NOMO-1 treated with DMSO at 0.1 percent for 48 hours (cell line): ENCODE measurements at regions not wholly inside any gene's neighbourhood (a gene's known extent, or its start where the extent isn't known, plus 50 kb on each side); places are given as distances from the start of the nearest gene placed in this dataset.
"Not testable (repeated sequence)": the region's sequence is repeated elsewhere in the genome, so short reads cannot be mapped to it uniquely, and the experiment has no call there.

Source experiments
- DNase-seq: peaks from one replicate; lab custom pipeline; 2025; ENCODE audit not compliant: unreplicated experiment; lab: John Stamatoyannopoulos, UW

DNA sequence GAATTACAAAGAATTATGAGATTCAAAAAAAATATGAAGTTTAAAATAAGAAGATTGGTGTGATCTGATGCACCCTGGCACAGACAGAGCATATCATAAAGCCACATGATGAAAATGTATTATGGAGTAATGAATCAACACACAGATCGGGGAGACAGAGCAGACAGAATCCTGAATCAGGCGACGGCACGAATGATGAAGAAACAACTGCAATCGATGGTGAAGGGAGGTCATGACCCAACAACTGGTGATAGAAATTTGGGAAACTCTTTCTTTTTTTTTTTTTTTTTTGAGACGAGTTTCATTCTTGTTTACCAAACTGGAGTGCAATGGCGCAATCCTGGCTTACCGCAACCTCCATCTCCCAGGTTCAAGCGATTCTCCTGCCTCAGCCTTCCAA is 1054.0 kb downstream of the TYW1 start:
- DNase-seq, result no peak

DNA sequence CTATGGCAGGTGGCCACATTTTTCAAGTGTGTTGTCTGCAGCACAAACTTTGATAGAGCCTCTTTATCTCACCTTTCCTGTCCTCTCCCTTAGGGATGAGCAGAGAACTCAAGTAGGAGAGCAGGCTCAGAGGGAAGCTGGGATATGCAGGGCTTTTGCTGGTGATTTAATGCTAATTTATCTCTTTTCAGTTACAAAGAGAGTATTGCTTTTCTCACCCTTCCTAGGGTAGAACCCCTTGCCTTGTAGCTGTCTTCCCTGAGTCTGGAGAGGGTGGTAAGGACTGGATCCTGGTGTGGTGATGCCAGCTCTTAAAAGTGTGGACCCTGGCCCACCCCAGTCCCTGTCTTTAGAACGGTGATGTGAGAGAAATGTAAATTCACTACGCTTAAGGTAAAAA is 1061.4 kb downstream of the TYW1 start:
- DNase-seq, result no peak

DNA sequence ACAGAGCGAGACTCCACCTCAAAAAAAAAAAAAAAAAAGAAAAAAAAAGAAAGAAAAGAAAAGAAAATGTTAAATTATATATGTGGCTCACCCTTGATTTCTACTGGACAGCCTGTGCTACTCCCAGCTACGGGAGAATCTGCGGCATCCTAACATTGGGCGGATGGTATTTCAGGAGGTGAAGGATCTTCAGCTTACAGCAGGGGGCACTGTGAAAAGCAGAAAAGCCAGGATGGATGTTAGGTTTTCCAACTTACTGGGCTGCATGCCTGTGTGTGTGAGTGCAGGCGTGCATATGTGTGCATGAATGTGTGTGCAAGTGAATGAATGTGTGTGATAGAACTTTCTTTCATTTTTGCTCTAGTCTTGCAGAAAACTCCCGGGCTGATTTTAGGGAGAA is 1066.5 kb downstream of the TYW1 start:
- DNase-seq, result no peak

DNA sequence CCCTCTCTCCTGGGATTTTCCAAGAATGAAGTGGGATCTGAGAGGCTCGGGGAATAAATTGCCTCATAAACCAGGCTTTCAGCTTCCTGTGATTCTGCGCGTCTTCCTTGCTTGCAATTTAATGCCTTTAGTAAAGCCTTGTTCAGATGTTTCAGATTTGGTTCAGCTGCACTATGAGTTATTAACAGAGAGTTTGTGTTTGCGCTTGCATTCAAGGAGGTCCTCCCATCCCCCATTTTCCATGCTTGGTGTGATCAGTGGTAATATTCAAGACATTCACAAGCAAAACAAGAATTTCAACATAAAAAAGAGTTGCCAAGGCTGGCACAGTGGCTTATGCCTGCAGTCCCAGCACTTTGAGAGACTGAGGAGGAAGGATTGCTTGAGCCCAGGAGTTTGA is 1068.9 kb downstream of the TYW1 start:
- no peak for DNase-seq

DNA sequence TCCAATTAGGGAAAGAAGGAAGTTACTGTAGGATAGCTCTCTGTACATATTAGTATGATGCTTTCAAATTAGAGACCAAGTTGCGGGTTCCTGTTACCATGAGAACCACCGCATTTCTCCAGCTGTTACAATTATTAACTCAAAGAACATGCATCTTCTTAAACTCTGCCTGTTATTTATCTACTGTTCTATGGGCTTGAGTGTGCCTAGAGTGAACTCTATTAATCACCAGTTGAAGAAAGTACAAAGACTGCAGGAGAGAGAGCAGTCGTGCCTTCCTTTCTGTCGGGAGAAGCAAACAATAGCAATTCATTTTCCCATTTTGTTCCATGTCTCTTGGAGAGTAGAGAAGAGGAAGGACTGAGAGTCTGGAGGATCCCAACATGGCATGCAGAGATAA is 1071.2 kb downstream of the TYW1 start:
- DNase-seq, result no peak

DNA sequence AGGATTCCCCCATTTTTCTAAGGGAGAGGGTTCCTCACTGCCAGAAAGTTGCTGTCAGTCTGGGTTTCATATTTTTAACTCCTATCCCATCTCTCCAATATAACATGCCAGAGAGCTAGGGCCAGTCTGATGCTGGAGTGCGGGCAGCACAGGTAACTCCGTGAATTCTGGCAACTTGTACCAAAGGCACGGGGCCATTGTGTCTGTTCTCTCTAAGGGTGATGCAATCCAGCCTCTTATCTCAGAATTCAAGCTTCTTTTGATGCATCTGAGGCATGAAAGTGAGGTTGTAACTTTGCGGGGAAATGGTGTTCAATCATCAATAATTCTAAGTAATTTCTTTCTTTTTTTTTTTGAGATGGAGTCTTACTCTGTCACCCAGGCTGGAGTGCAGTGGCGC is 1074.4 kb downstream of the TYW1 start:
- DNase-seq, result no peak

DNA sequence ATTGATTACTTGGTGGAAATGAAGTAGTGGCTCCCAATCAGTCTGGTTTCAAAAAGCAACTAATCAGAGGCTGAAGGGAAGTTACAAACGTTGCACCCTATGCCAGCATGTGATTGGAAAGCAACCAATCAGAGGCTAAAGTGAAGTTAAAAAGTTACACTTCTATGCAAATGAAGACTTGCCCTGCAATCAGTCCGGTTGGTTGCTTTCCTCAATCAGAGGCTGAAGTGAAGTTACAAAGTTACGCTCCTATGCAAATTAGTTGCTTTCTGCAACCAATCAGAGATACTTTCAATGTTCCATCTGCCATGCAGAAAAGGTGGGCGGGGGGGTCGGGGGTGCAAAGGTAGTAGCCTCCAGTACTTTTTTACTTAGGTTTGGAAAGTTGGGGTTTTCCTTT is 1077.1 kb downstream of the TYW1 start:
- no peak for DNase-seq

DNA sequence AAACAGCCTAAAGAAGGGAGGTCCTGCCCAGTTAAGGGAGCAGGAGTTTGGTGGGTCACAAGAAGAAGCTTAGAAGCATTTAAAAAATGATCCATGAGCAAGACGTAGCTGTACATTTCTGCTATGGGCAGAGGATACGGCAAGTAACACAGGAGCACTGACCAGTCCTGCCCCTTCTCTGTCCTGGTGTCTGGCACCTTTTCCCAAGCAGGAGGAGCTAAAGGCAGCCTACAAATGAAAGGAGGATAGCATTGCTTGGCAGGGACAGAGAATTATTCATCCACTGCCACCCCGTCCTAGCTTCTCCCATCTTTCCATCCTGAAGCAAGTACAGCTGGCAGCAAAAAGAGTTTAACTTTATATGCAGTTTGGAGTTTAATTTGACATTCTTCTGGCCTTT is 1077.6 kb downstream of the TYW1 start:
- no peak for DNase-seq

DNA sequence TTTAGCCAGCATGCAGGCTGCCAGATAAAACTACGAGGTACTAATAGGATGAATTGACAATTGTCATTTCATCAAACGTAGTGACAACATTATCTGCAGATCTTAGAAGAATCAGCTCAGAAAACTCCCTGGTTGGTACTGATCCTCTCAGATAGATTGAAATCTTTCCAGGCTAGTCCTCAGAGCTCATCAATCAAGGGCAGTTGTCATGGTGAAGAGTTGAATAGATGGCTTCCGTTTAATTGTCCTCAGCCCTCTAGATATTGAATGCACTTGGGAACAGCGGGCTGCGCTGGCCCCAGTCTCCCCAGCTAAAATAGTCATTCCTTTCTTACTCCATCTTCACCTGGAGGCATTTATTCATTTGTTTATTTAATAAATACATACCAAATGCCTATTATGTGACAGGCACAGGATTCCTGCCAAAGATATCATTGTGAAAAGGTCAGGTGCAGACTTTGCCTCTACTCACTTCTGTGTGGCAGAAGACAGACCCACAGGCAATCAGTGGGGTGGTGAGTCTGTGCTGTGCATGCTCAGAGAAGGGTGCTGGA is 1081.6 kb downstream of the TYW1 start:
- no peak for DNase-seq

DNA sequence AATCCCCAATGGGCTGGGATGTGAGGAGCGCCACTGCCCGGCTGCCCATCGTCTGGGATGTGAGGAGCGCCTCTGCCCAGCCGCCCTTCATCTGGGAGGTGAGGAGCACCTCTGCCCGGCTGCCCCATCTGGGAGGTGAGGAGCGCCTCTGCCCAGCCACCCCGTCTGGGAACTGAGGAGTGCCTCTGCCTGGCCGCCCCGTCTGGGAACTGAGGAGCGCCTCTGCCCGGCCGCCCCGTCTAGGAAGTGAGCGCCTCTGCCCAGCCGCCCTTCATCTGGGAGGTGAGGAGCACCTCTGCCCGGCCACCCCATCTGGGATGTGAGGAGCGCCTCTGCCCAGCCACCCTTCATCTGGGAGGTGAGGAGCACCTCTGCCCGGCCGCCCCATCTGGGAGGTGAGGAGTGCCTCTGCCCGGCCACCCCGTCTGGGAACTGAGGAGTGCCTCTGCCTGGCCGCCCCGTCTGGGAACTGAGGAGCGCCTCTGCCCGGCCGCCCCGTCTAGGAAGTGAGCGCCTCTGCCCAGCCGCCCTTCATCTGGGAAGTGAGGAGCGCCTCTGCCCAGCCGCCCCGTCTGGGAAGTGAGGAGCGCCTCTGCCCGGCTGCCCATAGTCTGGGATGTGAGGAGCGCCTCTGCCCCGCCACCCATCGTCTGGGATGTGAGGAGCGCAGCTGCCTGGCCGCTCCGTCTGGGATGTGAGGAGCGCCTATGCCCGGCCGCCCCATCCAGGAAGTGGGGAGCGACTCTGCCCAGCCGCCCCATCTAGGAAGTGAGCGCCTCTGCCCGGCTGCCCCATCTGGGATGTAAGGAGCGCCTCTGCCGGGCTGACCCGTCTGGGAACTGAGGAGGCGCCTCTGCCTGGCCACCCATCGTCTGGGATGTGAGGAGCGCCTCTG is 1085.7 kb downstream of the TYW1 start:
- not testable (repeated sequence) for DNase-seq

DNA sequence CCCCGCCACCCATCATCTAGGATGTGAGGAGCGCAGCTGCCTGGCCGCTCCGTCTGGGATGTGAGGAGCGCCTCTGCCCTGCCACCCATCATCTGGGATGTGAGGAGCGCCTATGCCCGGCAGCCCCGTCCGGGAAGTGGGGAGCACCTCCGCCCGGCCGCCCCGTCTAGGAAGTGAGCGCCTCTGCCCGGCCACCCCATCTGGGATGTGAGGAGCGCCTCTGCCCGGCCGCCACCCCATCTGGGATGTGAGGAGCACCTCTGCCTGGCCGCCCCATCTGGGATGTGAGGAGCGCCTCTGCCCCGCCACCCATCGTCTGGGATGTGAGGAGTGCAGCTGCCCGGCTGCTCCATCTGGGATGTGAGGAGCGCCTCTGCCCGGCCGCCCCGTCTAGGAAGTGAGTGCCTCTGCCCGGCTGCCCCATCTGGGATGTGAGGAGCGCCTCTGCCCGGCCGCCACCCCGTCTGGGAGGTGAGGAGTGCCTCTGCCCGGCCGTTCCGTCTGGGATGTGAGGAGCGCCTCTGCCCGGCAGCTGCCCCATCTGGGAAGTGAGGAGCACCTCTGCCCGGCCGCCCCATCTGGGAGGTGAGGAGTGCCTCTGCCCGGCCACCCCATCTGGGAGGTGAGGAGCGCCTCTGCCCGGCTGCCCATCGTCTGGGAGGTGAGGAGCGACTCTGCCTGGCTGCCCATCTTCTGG is 1086.5 kb downstream of the TYW1 start:
- DNase-seq, result not testable (repeated sequence)

DNA sequence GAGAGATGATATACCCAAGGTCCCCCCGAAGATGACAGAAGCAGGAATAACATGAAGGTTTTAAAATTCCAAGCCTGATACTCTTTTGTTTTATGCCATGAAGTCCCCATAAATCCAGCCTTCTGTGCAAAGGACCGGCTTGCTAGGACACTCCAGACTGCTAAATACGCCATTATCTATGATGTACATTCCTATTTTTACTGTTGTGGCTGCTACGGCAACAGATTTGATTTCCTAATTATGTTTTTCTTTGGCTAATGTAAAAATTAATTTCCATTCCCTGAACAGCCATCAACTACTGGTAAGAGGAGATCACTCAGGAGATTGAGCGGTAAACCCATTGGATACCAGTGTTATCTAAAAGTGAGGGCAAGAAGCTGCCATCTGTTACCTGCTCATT is 1090.8 kb downstream of the TYW1 start:
- no peak for DNase-seq

DNA sequence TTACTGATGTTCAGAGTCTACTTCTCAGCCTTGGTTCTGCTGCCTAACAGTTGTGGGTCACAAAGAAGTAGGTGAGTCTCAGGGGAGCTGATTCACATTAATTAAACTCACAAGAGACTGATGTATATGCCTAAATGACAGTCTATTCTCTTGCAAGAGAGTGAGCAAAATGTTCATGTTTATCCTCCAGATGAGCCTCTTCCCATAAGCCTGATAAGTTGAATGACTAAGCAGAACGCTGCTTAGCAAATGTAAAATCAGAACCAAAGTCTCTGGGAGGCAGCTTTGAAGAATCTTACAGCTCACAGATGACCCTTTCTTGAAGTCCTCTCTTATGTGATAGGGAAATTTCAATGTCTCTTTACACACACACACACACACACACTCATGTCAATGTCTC is 1092.2 kb downstream of the TYW1 start:
- no peak for DNase-seq

DNA sequence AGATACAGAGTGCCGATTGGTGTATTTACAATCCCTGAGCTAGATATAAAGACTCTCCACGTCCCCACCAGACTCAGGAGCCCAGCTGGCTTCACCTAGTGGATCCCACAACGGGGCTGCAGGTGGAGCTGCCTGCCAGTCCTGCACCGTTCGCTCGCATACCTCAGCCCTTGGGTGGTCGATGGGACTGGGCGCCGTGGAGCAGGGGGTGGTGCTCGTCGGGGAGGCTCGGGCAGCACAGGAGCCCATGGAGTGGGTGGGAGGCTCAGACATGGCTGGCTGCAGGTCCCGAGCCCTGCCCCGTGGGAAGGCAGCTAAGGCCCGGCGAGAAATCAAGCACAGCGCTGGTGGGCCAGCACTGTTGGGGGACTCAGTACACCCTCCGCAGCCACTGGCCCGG is 1093.6 kb downstream of the TYW1 start:
- not testable (repeated sequence) for DNase-seq

DNA sequence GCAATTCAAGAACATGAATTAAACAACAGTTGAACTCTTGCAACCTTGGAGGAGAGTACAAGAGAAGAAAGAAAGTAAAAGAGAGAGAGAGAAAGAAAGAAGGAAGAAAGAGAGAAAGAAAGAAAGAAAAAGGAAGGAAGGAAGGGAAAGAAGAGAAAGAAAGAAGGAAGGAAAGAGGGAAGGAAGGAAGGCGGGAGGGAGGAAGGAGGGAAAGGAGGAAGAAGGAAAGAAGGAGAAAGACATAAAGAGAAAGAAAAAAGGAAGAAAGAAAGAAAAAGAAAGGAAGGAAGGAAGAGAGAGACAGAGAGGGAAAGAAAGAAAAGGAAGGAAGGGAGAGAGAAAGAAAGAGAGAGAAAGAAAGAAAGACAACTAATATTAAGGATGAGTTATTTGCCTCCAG is 1106.7 kb downstream of the TYW1 start:
- no peak for DNase-seq

DNA sequence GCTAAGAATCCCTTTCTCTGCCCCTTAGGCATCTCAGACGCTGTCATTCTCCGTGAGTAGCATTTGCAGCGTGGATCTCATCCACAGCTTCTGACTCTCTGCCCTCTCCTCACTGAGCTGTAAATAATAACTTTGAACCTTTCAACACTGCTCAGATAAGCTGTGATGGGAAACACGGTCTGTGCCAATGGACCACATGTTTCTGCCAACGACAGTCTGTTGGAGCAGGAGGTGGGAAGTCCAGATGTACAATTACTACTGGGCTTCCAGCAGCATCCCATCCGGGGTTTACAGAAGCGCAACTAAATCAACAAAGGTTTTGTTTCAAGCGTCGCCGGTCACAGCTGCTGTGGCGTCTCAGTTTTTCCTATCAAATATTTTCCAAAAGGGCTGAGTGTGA is 1110.6 kb downstream of the TYW1 start:
- DNase-seq, result no peak

DNA sequence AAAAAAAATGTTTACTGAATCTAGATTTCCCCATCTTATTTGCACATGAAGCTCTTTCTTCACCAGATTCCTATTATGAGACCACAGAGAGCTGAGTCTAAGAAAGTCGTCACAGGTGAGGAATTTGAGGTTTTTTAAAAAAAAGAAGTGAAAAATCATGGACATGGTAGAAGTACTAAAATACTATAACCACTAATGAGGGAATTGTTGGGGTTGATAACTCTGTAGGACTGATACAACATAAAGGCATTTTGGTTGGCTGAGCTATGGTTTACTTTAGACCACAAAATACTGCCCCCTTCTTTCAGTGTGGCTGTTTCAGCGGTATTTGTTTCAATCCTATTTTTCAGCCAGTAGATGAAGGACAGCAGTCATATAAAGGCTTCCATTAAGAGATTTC is 1111.3 kb downstream of the TYW1 start:
- peak; percentile 16 for DNase-seq

DNA sequence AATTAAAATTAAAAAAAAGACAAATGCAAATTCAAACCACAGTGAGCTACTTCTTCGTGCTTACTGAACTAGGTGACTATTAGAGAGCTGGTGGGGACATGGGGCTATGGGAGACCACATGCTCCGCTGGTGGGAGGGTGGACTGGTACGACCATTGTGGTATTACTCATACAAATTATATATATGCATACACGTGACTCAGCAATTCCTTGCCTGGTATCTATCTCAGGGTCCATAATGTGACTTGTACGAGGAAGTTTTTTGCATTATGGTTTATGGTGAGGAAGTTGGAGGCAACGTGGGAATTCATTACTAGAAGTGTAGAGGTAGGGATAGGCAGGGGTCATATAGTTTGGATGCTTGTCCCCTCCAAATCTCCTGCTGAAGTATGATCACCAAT is 1112.7 kb downstream of the TYW1 start:
- no peak for DNase-seq

DNA sequence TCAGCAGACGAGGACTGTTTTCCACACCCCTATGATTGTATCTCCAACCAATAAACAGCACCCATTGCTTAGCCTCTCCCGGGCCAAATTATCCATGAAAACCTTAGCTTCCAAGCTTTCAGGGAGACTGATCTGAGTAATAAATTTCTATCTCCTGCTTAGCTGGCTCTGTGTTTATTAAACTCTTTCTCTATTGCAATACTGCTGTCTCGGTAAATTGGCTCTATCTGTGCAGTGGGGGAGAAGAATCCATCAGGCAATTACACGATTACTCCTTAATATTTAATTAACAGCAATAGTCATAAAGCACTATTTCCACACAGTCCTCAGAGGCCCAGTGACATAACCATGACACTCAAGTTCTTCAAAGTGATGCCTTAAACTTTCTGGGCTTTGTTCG is 1122.8 kb downstream of the TYW1 start:
- no peak for DNase-seq

DNA sequence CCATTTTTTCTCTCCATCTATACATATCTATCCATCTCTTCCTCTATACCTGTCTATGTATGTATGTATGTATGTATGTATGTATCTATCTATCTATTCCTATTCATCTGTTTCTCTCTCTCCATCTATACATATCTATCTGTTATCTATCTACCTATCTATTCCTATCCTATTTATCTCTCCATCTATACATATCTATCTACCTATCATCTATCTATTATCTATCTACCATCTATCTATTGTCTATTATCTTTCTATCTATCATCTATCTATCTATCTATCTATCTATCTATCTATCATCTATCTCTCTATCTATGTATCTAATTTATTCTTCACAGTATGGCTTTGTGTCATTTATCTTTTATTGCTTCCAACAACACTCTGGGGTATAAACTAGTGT is 1124.4 kb downstream of the TYW1 start:
- DNase-seq, result no peak

DNA sequence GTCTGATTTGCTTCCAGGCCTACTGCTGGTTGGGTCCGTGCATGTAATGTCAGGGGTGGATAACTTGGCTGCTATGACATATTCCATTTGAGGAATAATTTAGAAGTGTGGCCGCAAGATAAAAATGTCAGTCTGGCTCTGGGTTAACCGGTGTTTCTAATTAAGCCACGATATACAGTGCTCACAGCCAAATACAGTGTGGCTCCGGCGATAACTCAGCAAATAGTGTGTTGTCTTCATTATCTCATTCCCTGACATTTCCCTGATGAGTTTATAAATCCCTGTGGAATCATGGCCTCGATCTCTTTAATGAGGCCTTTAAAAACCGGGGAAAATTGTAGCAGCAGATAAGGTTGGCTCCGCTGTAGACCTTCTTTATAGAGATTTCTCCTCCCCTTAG is 1125.0 kb downstream of the TYW1 start:
- DNase-seq, result no peak

DNA sequence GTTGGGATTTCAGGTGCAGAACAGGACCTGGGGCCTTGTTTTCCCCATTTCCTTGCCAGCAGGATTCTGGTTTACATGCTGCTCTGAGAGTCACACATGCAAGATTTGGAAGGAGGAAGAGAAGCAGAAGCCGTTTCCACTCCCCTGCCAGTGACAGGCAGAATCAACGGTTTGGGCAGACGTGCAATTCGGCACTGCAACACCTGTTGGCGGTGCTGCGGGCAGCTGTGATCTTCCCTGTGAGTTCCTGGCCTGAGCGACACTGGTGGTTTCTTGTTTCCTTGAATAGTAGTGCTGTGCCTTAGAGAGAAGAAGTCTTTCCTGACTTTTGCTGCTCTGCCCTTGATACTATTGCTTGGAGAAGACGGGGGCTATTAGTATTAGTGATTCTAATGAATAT is 1126.2 kb downstream of the TYW1 start:
- DNase-seq, result no peak
